NCI-H2171 treated with DMSO at 0.1 percent for 48 hours (cell line): ENCODE measurements at regions not wholly inside any gene's neighbourhood (a gene's known extent, or its start where the extent isn't known, plus 50 kb on each side); places are given as distances from the start of the nearest gene placed in this dataset.
"Not testable (repeated sequence)": the region's sequence is repeated elsewhere in the genome, so short reads cannot be mapped to it uniquely, and the experiment has no call there.

Experiments
- DNase-seq: peaks from one replicate; lab custom pipeline; 2025; lab: John Stamatoyannopoulos, UW

- no peak for DNase-seq
Measured at GRCh38 chr6:168193816-168194721, 115.1 kb upstream of the FRMD1 start.

GRCh38 chr6:168192901-168193815 lies 114.1 kb upstream of the FRMD1 start:
- DNase-seq, result no peak

GRCh38 chr6:168192195-168192900 lies 113.3 kb upstream of the FRMD1 start:
- peak; percentile 43 for DNase-seq

- no peak for DNase-seq
Measured at GRCh38 chr6:168190646-168191443, 111.8 kb upstream of the FRMD1 start.

GRCh38 chr6:168190014-168190405 lies 111.0 kb upstream of the FRMD1 start:
- DNase-seq, result no peak

GRCh38 chr6:168189200-168190013 lies 110.4 kb upstream of the FRMD1 start:
- no peak for DNase-seq

GRCh38 chr6:168188369-168189199 lies 109.6 kb upstream of the FRMD1 start:
- DNase-seq, result no peak

- no peak for DNase-seq
Measured at GRCh38 chr6:168186438-168186837, 107.4 kb upstream of the FRMD1 start.

- DNase-seq, result not testable (repeated sequence)
Measured at GRCh38 chr6:168186018-168186417, 107.0 kb upstream of the FRMD1 start.

- no peak for DNase-seq
Measured at GRCh38 chr6:168184701-168185100, 105.7 kb upstream of the FRMD1 start.

GRCh38 chr6:168183613-168183970 lies 104.6 kb upstream of the FRMD1 start:
- DNase-seq, result no peak

- DNase-seq, result no peak
Measured at GRCh38 chr6:168182908-168183612, 104.0 kb upstream of the FRMD1 start.

GRCh38 chr6:168182366-168182765 lies 103.4 kb upstream of the FRMD1 start:
- DNase-seq, result no peak

- no peak for DNase-seq
Measured at GRCh38 chr6:168181876-168182275, 102.9 kb upstream of the FRMD1 start.

- no peak for DNase-seq
Measured at GRCh38 chr6:168181316-168181715, 102.3 kb upstream of the FRMD1 start.

GRCh38 chr6:168180548-168181011 lies 101.6 kb upstream of the FRMD1 start:
- DNase-seq, result no peak

GRCh38 chr6:168179702-168180382 lies 100.8 kb upstream of the FRMD1 start:
- DNase-seq, result no peak

GRCh38 chr6:168179133-168179532 lies 100.1 kb upstream of the FRMD1 start:
- no peak for DNase-seq
